COR-L47 (cell line): ENCODE measurements at regions not wholly inside any gene's neighbourhood (a gene's known extent, or its start where the extent isn't known, plus 50 kb on each side); places are given as distances from the start of the nearest gene placed in this dataset.

Experiments
- DNase-seq: peaks from one replicate; lab custom pipeline; 2025; lab: John Stamatoyannopoulos, UW

GRCh38 chr9:131809941-131810344 lies 70.1 kb upstream of the RAPGEF1 start:
- DNase-seq: no peak

- DNase-seq: no peak
Measured at GRCh38 chr9:131808291-131808690, 68.4 kb upstream of the RAPGEF1 start.

GRCh38 chr9:131807144-131807983 lies 67.5 kb upstream of the RAPGEF1 start:
- DNase-seq: no peak

GRCh38 chr9:131805803-131806202 lies 65.9 kb upstream of the RAPGEF1 start:
- no peak for DNase-seq

GRCh38 chr9:131804826-131805225 lies 65.0 kb upstream of the RAPGEF1 start:
- peak; percentile 41 for DNase-seq

GRCh38 chr9:131803758-131804411 lies 64.0 kb upstream of the RAPGEF1 start:
- no peak for DNase-seq

GRCh38 chr9:131801810-131802209 lies 61.9 kb upstream of the RAPGEF1 start:
- DNase-seq: no peak

GRCh38 chr9:131800843-131801242 lies 61.0 kb upstream of the RAPGEF1 start:
- DNase-seq: no peak

GRCh38 chr9:131800366-131800765 lies 60.5 kb upstream of the RAPGEF1 start:
- no peak for DNase-seq

- DNase-seq: no peak
Measured at GRCh38 chr9:131799177-131799823, 59.4 kb upstream of the RAPGEF1 start.

GRCh38 chr9:131798246-131798645 lies 58.4 kb upstream of the RAPGEF1 start:
- DNase-seq: no peak

GRCh38 chr9:131794393-131794792 lies 54.5 kb upstream of the RAPGEF1 start:
- DNase-seq: no peak

- DNase-seq: no peak
Measured at GRCh38 chr9:131791542-131792254, 51.8 kb upstream of the RAPGEF1 start.
